ENCODE measurements at regions not wholly inside any gene's neighbourhood (a gene's known extent, or its start where the extent isn't known, plus 50 kb on each side); places are given as distances from the start of the nearest gene placed in this dataset.
"Not testable (repeated sequence)": the region's sequence is repeated elsewhere in the genome, so short reads cannot be mapped to it uniquely, and the experiment has no call there.

GRCh38 chr6:4725136-4725760, 51.0 kb upstream of the CDYL start:
- intact Hi-C loops (cut with micrococcal nuclease); H3K27me3 Mint-ChIP-seq; H3K27ac Mint-ChIP-seq; H3K36me3 Mint-ChIP-seq (ENCODE audit: low read depth); H3K4me3 Mint-ChIP-seq; H3K9me3 Mint-ChIP-seq; H3K4me1 Mint-ChIP-seq (ENCODE audit: low read depth): not testable (repeated sequence)

- H3K4me1 Mint-ChIP-seq (ENCODE audit: low read depth); H3K9me3 Mint-ChIP-seq; H3K36me3 Mint-ChIP-seq (ENCODE audit: low read depth); H3K27me3 Mint-ChIP-seq; H3K27ac Mint-ChIP-seq; intact Hi-C loops (cut with micrococcal nuclease); H3K4me3 Mint-ChIP-seq: not testable (repeated sequence)
Measured at GRCh38 chr6:4724727-4725126, 51.5 kb upstream of the CDYL start.

GRCh38 chr6:4723383-4723782, 52.8 kb upstream of the CDYL start:
- Mint-ChIP-seq H3K36me3 (ENCODE audit: low read depth) (no peaks in the 10 kb centered on the region), H3K4me1 (ENCODE audit: low read depth) (no peaks in the 10 kb centered on the region), H3K27ac (no peak overlapping the region), H3K27me3 (peaks cover 8% of the 10 kb centered on the region), H3K9me3 (no peaks in the 10 kb centered on the region), H3K4me3 (no peak overlapping the region)
- intact Hi-C loops (cut with micrococcal nuclease), result no loop called here

GRCh38 chr6:4721368-4721767, 54.8 kb upstream of the CDYL start:
- H3K36me3 Mint-ChIP-seq (ENCODE audit: low read depth); H3K27me3 Mint-ChIP-seq; H3K4me1 Mint-ChIP-seq (ENCODE audit: low read depth); H3K27ac Mint-ChIP-seq; H3K4me3 Mint-ChIP-seq; intact Hi-C loops (cut with micrococcal nuclease); H3K9me3 Mint-ChIP-seq: not testable (repeated sequence)

GRCh38 chr6:4719491-4719890, 56.7 kb upstream of the CDYL start:
- no peak overlapping the region for H3K27ac Mint-ChIP-seq
- intact Hi-C loops (cut with micrococcal nuclease), result no loop called here
- H3K27me3 Mint-ChIP-seq, result peaks cover 10% of the 10 kb centered on the region
- H3K4me3 Mint-ChIP-seq, result no peak overlapping the region
- H3K36me3 Mint-ChIP-seq (ENCODE audit: low read depth), result no peaks in the 10 kb centered on the region
- H3K4me1 Mint-ChIP-seq (ENCODE audit: low read depth), result no peaks in the 10 kb centered on the region
- H3K9me3 Mint-ChIP-seq, result no peaks in the 10 kb centered on the region

- H3K9me3 Mint-ChIP-seq, result no peaks in the 10 kb centered on the region
- no peak overlapping the region for H3K4me3 Mint-ChIP-seq
- H3K27me3 Mint-ChIP-seq, result peaks cover 8% of the 10 kb centered on the region
- H3K27ac Mint-ChIP-seq, result no peak overlapping the region
- H3K36me3 Mint-ChIP-seq (ENCODE audit: low read depth), result no peaks in the 10 kb centered on the region
- intact Hi-C loops (cut with micrococcal nuclease), result no loop called here
- H3K4me1 Mint-ChIP-seq (ENCODE audit: low read depth), result no peaks in the 10 kb centered on the region
Measured at GRCh38 chr6:4717856-4718255, 58.3 kb upstream of the CDYL start.

GRCh38 chr6:4717124-4717523, 59.1 kb upstream of the CDYL start:
- no peaks in the 10 kb centered on the region for H3K9me3 Mint-ChIP-seq
- no peaks in the 10 kb centered on the region for H3K4me1 Mint-ChIP-seq (ENCODE audit: low read depth)
- H3K36me3 Mint-ChIP-seq (ENCODE audit: low read depth), result no peaks in the 10 kb centered on the region
- H3K27me3 Mint-ChIP-seq, result peaks cover 8% of the 10 kb centered on the region
- no peak overlapping the region for H3K27ac Mint-ChIP-seq
- H3K4me3 Mint-ChIP-seq, result no peak overlapping the region
- intact Hi-C loops (cut with micrococcal nuclease), result no loop called here

- Mint-ChIP-seq H3K36me3 (ENCODE audit: low read depth) (no peaks in the 10 kb centered on the region), H3K27ac (no peak overlapping the region), H3K27me3 (peaks cover 3% of the 10 kb centered on the region), H3K4me3 (no peak overlapping the region), H3K9me3 (no peaks in the 10 kb centered on the region), H3K4me1 (ENCODE audit: low read depth) (no peaks in the 10 kb centered on the region)
- intact Hi-C loops (cut with micrococcal nuclease), result no loop called here
Measured at GRCh38 chr6:4714961-4715501, 61.2 kb upstream of the CDYL start.

- no peaks in the 10 kb centered on the region for H3K36me3 Mint-ChIP-seq (ENCODE audit: low read depth)
Measured at GRCh38 chr6:4712291-4712690, 63.9 kb upstream of the CDYL start.

GRCh38 chr6:4707011-4707410, 69.2 kb upstream of the CDYL start:
- H3K4me3 Mint-ChIP-seq, result no peak overlapping the region
- H3K27me3 Mint-ChIP-seq, result no peaks in the 10 kb centered on the region
- no peaks in the 10 kb centered on the region for H3K4me1 Mint-ChIP-seq (ENCODE audit: low read depth)
- no peak overlapping the region for H3K27ac Mint-ChIP-seq
- no peaks in the 10 kb centered on the region for H3K9me3 Mint-ChIP-seq
- intact Hi-C loops (cut with micrococcal nuclease), result no loop called here
- H3K36me3 Mint-ChIP-seq (ENCODE audit: low read depth), result no peaks in the 10 kb centered on the region

More at GRCh38 chr6:4712291-4712690, 63.9 kb upstream of the CDYL start:
- Mint-ChIP-seq H3K4me1 (ENCODE audit: low read depth) (no peaks in the 10 kb centered on the region), H3K4me3 (no peak overlapping the region), H3K27me3 (peaks cover 3% of the 10 kb centered on the region), H3K27ac (no peak overlapping the region), H3K9me3 (no peaks in the 10 kb centered on the region)
- intact Hi-C loops (cut with micrococcal nuclease), result no loop called here

- H3K27ac Mint-ChIP-seq, result no peak overlapping the region
- intact Hi-C loops (cut with micrococcal nuclease), result no loop called here
- no peak overlapping the region for H3K4me3 Mint-ChIP-seq
- H3K27me3 Mint-ChIP-seq, result no peaks in the 10 kb centered on the region
- H3K9me3 Mint-ChIP-seq, result no peaks in the 10 kb centered on the region
- H3K4me1 Mint-ChIP-seq (ENCODE audit: low read depth), result no peaks in the 10 kb centered on the region
- no peaks in the 10 kb centered on the region for H3K36me3 Mint-ChIP-seq (ENCODE audit: low read depth)
Measured at GRCh38 chr6:4705809-4706208, 70.4 kb upstream of the CDYL start.

GRCh38 chr6:4703382-4703781, 72.8 kb upstream of the CDYL start:
- Mint-ChIP-seq H3K4me3 (no peak overlapping the region), H3K27me3 (no peaks in the 10 kb centered on the region), H3K27ac (no peak overlapping the region), H3K9me3 (no peaks in the 10 kb centered on the region), H3K36me3 (ENCODE audit: low read depth) (no peaks in the 10 kb centered on the region), H3K4me1 (ENCODE audit: low read depth) (no peaks in the 10 kb centered on the region)
- intact Hi-C loops (cut with micrococcal nuclease), result no loop called here

GRCh38 chr6:4698901-4699659, 77.1 kb upstream of the CDYL start:
- Mint-ChIP-seq H3K4me1 (ENCODE audit: low read depth) (no peaks in the 10 kb centered on the region), H3K27me3 (peaks cover 4% of the 10 kb centered on the region), H3K27ac (no peak overlapping the region), H3K4me3 (no peak overlapping the region), H3K36me3 (ENCODE audit: low read depth) (no peaks in the 10 kb centered on the region), H3K9me3 (peaks cover 8% of the 10 kb centered on the region)
- intact Hi-C loops (cut with micrococcal nuclease), result no loop called here

GRCh38 chr6:4693173-4693970, 82.8 kb upstream of the CDYL start:
- Mint-ChIP-seq H3K27me3 (peaks cover 4% of the 10 kb centered on the region), H3K27ac (no peak overlapping the region), H3K4me1 (ENCODE audit: low read depth) (peaks cover 10% of the 10 kb centered on the region), H3K9me3 (peaks cover 8% of the 10 kb centered on the region), H3K36me3 (ENCODE audit: low read depth) (no peaks in the 10 kb centered on the region), H3K4me3 (no peak overlapping the region)
- intact Hi-C loops (cut with micrococcal nuclease), result no loop called here
